ENCODE measurements at regions not wholly inside any gene's neighbourhood (a gene's known extent, or its start where the extent isn't known, plus 50 kb on each side); places are given as distances from the start of the nearest gene placed in this dataset.
"Not testable (repeated sequence)": the region's sequence is repeated elsewhere in the genome, so short reads cannot be mapped to it uniquely, and the experiment has no call there.

DNA sequence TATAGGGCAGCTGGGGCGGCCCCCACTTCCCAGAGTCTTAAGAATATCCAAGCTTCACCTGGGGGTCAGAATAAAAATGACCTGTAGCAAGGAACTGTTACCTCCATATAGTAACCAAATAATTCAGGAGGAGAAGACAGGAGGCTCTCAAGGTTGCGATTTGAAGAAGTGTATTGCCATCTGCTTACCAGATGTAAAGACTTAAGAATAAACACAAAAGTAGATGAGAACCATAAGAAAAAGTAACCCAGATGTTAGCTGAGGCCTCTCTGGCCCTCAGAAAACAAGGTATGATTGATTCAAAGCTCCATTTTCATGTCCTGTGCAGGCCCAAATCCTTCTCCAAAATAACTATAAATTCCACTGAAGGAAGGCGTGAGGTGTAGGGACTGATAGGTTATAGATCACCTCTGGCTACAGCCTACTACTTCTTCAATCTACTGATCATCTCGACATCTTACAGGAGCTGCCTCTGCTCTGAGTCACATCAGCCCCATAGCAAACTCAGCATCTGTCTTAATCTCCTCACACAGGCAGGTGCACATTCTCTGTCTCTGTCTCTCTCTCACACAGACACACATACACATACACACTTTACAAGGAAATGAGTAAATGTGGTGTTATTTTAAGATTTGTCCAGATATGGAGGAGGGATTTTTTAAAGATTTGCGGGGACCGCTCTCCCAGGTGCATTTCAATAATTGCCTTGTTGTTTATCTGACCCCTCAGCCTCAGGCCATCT is 193.9 kb upstream of the EDNRA start:
- WGBS, 2 donors (ENCODE audit: low coverage in 1 of 2) = 84 to 91% methylated on average over 5 to 6 of the region's 6 CpGs
- no peaks in the 10 kb centered on the region for H3K9me3 ChIP-seq
- no peaks in the 10 kb centered on the region for H3K4me1 ChIP-seq
- TF ChIP-seq POLR2A (IDR thresholded peaks at IDR 0.05) (no peak), EP300 (IDR thresholded peaks at IDR 0.05) (no peak), POLR2AphosphoS5 (IDR thresholded peaks at IDR 0.05) (no peak)
- TF ChIP-seq, protein P1, sequence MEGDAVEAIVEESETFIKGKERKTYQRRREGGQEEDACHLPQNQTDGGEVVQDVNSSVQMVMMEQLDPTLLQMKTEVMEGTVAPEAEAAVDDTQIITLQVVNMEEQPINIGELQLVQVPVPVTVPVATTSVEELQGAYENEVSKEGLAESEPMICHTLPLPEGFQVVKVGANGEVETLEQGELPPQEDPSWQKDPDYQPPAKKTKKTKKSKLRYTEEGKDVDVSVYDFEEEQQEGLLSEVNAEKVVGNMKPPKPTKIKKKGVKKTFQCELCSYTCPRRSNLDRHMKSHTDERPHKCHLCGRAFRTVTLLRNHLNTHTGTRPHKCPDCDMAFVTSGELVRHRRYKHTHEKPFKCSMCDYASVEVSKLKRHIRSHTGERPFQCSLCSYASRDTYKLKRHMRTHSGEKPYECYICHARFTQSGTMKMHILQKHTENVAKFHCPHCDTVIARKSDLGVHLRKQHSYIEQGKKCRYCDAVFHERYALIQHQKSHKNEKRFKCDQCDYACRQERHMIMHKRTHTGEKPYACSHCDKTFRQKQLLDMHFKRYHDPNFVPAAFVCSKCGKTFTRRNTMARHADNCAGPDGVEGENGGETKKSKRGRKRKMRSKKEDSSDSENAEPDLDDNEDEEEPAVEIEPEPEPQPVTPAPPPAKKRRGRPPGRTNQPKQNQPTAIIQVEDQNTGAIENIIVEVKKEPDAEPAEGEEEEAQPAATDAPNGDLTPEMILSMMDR (IDR thresholded peaks at IDR 0.05) = no peak
- no peak for ATAC-seq
- H3K27me3 ChIP-seq = no peaks in the 10 kb centered on the region
- no peaks in the 10 kb centered on the region for H3K36me3 ChIP-seq
- no peak overlapping the region for H3K4me3 ChIP-seq
- H3K27ac ChIP-seq = no peak overlapping the region

DNA sequence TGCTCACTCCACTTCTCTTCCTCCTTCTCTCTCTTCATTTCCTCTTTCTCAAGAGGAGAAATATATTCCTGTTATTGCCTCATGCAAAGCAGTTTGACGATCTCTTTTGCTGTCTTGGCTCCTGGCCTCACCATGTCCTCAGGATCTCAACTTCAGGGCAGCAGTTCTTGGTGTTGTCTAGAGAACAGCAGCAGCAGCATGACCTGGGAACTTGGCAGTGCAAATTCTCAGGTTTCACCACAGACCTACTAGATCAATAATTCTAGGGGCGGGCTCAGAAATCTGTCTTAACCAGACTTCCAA is 193.4 kb upstream of the EDNRA start:
- no peak overlapping the region for H3K27ac ChIP-seq
- no peaks in the 10 kb centered on the region for H3K36me3 ChIP-seq
- no peaks in the 10 kb centered on the region for H3K27me3 ChIP-seq
- no peaks in the 10 kb centered on the region for H3K4me1 ChIP-seq
- TF ChIP-seq, protein P1 (IDR thresholded peaks at IDR 0.05) = no peak
- TF ChIP-seq EP300 (IDR thresholded peaks at IDR 0.05) (no peak), POLR2A (IDR thresholded peaks at IDR 0.05) (no peak), POLR2AphosphoS5 (IDR thresholded peaks at IDR 0.05) (no peak)
- no peak overlapping the region for H3K4me3 ChIP-seq
- 56% methylated on average over 2 of the region's 2 CpGs; no CpG with 5 or more reads in 1 of the 2 donors for WGBS, 2 donors (ENCODE audit: low coverage in 1 of 2)
- ATAC-seq = no peak
- no peaks in the 10 kb centered on the region for H3K9me3 ChIP-seq

DNA sequence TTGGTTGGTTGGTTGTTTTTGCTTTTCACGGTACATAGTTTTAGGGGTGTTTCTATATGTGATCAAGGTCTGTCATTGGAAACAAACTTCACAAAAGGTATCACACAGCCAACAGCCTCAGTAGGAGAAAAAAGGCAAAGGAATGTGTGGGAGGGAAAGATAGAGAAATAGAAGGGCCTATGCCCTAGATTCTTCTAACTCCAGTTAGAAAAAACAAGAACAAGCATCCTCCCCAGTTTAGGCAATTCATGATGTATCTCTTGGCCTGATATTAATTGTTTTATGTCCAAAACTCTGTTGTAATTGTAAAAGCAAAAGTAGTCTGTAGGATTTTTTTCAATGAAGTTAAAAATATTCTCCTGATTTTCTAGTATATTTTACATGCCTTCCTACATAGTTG is 192.4 kb upstream of the EDNRA start:
- H3K4me3 ChIP-seq = no peak overlapping the region
- no peak overlapping the region for H3K27ac ChIP-seq
- H3K36me3 ChIP-seq = no peaks in the 10 kb centered on the region
- ATAC-seq = no peak
- TF ChIP-seq POLR2A (IDR thresholded peaks at IDR 0.05) (no peak), POLR2AphosphoS5 (IDR thresholded peaks at IDR 0.05) (no peak), EP300 (IDR thresholded peaks at IDR 0.05) (no peak)
- TF ChIP-seq, protein P1 (IDR thresholded peaks at IDR 0.05) = no peak
- H3K27me3 ChIP-seq = no peaks in the 10 kb centered on the region
- WGBS, 2 donors (ENCODE audit: low coverage in 1 of 2) = 100% methylated on average over 1 of the region's 1 CpG
- no peaks in the 10 kb centered on the region for H3K9me3 ChIP-seq
- H3K4me1 ChIP-seq = no peaks in the 10 kb centered on the region

DNA sequence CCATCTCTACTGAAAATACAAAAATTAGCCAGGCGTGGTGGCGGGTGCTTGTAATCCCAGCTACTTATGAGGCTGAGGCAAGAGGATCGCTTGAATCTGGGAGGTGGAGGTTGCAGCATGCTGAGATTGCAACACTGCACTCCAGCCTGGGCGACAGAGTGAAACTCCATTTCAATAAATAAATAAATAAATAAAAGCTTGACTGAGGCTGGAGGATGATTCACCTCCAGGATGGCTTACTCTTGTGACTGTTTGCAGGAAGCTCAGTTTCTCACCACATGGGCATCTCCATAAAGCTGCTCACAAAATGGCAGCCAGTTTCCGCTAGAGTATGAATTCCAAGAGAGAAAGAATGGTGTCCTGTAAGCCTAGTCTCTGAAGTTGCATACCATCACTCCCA is 191.7 kb upstream of the EDNRA start:
- no peak for ATAC-seq
- WGBS, 2 donors (ENCODE audit: low coverage in 1 of 2) = 97% methylated on average over 5 of the region's 5 CpGs; no CpG with 5 or more reads in 1 of the 2 donors
- H3K36me3 ChIP-seq = no peaks in the 10 kb centered on the region

DNA sequence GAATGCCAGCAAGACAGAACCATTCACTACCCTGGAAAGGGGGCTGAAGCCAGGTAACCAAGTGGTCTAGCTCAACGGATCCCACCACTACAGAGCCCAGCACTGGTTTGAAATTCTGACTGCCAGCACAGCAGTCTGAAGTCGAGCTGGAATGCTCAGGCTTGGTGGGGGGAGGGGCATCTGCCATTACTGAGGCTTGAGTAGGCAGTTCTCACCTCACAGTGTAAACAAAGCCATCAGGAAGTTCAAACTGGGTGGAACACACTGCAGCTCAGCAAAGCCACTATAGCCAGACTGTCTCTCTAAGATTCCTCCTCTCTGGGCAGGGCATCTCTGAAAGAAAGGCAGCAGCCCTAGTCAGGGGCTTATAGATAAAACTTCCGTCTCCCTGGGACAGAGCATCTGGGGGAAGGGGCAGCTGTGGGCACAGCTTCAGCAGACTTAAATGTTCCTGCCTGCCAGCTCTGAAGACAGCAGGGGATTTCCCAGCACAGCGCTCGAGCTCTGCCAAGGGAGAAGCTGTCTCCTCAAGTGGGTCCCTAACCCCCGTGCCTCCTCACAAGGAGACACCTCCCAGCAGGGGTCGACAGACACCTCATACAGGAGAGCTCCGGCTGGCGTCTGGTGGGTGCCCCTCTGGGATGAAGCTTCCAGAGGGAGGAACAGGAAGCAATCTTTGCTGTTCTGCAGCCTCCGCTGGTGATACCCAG is 188.1 kb upstream of the EDNRA start:
- 0% methylated on average over 1 of the region's 10 CpGs; no CpG with 5 or more reads in 1 of the 2 donors for WGBS, 2 donors (ENCODE audit: low coverage in 1 of 2)
- not testable (repeated sequence) for H3K27ac ChIP-seq, H3K4me1 ChIP-seq, H3K27me3 ChIP-seq, H3K9me3 ChIP-seq, ATAC-seq, H3K4me3 ChIP-seq, H3K36me3 ChIP-seq

More for the DNA sequence above, 191.7 kb upstream of the EDNRA start:
- Histone ChIP-seq H3K4me1 (no peaks in the 10 kb centered on the region), H3K4me3 (no peak overlapping the region), H3K9me3 (no peaks in the 10 kb centered on the region), H3K27ac (no peak overlapping the region), H3K27me3 (no peaks in the 10 kb centered on the region)
- TF ChIP-seq, protein P1 (IDR thresholded peaks at IDR 0.05) = no peak
- TF ChIP-seq EP300 (IDR thresholded peaks at IDR 0.05) (no peak), POLR2A (IDR thresholded peaks at IDR 0.05) (no peak), POLR2AphosphoS5 (IDR thresholded peaks at IDR 0.05) (no peak)

DNA sequence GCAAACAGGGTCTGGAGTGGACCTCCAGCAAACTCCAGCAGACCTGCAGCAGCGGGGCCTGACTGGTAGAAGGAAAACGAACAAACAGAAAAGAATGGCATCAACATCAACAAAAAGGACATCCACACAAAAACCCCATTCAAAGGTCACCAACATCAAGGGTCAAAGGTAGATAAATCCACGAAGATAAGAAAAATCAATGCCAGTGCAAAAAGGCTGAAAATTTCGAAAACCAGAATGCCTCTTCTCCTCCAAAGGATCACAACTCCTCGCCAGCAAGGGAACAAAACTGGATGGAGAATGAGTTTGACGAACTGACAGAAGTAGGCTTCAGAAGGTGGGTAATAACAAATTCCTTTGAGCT is 187.6 kb upstream of the EDNRA start:
- 85% methylated on average over 4 of the region's 6 CpGs; no CpG with 5 or more reads in 1 of the 2 donors for WGBS, 2 donors (ENCODE audit: low coverage in 1 of 2)
- not testable (repeated sequence) for H3K9me3 ChIP-seq, H3K36me3 ChIP-seq, H3K4me3 ChIP-seq, ATAC-seq, H3K27me3 ChIP-seq, H3K27ac ChIP-seq, H3K4me1 ChIP-seq
